Erythroblast (primary cell): ENCODE measurements at regions not wholly inside any gene's neighbourhood (a gene's known extent, or its start where the extent isn't known, plus 50 kb on each side); places are given as distances from the start of the nearest gene placed in this dataset.

ENCODE experiments used
- DNase-seq, 2 experiments: peaks; one replicate each; lab custom pipeline; 2025; lab: John Stamatoyannopoulos, UW
- GATA1 ChIP-seq: IDR thresholded peaks from 2 replicates; pipeline ENCODE4 v1.6.1; 2011; ENCODE audit warnings: low read depth, mild to moderate bottlenecking, control low read depth, low read length, moderate library complexity
- POLR2A ChIP-seq: IDR thresholded peaks from 2 replicates; pipeline ENCODE4 v1.6.1; 2011; ENCODE audit warnings: mild to moderate bottlenecking, low read length

DNA sequence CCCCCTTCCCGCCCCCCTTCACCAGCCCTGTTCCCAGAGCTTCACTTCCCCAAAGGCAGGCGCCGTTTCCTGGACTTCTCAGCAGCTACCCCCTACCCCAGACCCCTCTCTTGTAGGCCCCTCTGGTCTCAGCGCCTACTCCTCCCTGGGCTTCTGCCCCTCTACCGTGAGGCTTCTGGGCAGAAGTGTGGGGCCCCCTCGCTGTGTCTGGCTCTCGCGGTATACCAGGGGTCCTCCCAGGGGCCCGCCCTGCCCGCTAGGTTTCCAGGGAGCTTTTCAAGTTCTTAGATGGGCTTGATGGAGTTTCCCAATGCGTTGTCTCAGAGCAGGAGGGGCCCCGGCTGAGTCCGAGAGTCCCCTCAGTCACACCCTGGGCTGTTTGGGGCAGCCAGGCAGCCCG is 247.1 kb downstream of the SEC14L1 start:
- no peak for TF ChIP-seq POLR2A
- no peak for DNase-seq

DNA sequence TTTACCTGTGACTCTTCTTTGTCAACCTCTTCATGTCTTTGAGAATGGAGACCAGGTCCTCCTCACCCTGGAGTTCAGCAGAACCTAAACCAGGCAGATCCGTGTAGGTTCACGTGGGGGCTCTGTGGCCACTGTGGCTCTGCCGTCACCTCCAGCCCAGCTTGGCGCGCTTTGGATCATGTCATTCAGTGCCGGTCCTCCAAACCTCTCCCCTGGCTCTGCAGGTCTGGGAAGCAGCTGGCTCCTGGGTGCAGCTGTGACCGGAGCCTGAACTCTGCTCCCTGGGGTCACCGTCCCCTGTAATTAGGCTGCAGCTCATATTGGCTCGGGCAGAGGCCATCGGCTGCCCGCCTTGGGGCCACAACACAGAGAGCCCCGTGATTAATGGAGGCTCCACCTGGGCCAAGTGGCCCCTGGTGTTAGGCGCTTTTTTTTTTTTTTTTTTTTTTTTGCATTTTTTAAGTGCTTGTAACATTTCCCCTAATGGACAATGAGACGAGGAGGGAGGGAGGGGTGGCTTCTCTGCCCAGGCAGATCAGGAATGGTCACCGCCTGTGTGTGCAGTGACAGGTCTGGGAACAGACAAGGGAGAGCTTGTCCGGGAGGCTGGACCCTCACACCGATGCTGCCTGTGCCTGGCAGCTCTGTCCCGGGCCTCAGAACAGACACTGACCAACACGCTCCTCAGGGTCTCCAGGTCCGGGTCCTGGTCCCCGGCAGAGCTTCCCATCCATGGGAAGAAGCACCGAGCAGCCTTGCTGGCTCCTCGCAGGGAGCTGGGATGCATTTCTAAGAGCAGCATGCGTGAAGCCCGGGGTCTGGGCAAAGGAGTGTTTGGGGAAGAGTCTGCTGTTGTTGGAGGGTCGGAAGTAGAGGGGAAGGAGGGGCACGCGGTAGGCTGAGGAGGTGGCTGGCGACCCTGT is 247.9 kb downstream of the SEC14L1 start:
- TF ChIP-seq GATA1, result no peak
- no peak for TF ChIP-seq POLR2A
- DNase-seq, result no peak

DNA sequence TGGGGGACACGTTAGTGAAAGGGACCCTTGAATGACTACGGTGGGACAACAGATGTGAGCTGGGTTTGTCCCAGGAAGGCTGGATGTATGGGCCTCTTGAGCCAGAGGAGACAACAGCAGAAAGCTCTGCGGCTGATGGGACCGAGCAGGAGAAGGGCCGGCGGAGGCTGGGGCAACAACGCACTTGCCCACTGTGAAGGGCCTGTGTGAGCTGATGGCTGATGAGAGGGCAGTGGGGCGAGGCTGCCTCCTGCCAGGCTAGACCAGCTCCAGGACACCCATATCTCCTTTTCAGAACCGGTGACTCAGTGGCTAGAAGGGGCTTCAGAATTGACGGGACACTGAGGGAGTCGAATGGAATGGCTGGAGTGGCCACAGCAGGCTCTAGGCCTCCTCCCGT is 250.1 kb downstream of the SEC14L1 start:
- DNase-seq, result no peak
- no peak for TF ChIP-seq GATA1
- no peak for TF ChIP-seq POLR2A

DNA sequence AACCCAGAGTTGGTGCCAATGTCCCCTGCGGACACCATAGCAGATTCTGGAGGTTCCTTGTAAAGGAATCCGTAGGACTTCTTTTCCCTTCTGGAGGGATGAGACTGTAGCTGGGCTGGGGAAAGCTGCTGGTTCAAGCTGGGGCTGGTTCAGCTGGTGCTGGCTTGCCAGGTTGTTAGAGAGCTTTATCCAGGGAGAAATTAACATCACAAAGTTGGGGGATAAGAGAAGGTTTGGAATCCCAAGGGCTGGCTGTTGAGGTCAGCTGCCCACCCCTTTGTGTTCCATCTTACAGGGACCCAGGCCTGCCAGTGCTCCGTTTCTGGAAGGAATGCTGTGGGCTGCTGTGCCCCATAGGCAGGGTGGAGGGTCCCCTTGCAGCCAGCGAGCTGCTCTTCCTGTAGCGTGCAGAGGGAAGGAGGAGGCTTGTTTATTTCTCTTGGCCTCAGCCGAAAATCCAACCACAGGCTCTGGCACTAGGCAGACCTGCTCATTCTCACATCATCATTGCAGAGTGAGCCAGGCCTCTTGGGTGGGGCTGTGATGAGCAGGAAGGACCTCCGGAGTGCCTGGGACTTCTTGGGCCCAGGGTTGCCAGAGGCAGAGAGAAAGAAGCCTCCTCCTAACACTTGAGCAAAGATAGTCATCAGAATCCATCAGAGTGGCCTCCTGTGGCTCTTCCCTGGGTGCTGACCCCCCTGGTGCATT is 251.1 kb downstream of the SEC14L1 start:
- DNase-seq, result no peak
- no peak for TF ChIP-seq GATA1
- TF ChIP-seq POLR2A, result no peak

DNA sequence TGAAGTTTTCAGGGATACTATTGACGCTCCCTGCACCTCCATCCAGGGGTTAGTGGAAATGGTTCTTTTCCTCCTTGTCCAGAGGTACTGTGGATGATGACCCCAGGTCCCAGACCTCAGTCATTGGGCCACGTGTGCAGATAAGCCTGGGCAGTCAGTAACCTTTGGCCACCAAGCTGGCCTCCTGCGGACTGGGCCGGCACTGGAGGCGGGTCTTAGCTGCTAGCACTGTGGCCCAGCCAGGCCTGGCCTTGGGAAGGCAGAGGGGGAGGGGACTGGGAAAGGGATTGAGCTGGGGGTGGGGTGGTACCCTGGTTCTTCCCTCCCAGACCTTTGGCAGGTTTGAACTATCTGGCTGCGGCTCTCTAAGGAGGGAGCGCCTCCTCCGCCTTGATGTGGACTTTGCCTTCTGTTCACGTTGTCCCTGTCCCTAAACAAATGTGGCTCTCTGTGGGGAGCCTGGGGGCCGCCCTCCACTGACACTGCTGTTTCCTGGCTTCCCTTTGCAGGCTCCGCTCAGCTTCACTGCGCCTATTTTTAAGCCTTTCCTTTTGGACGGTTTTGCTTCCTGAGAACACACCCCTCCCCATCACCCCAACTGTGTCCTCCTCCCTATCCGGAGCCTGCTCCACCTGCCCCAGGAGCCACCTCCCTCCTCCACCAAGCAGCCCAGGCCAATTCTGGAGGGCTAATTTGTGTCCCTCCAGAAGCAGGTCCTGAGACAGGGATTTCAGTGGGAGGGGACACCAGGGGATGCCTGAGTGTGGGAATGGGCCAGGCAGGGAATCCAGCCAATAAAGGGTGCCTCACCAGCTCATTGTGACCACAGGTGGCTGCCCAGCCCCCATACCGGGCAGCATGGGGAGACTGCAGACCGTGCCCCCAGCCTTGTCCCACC is 251.9 kb downstream of the SEC14L1 start:
- no peak for DNase-seq
- TF ChIP-seq POLR2A (no peak), GATA1 (no peak)

DNA sequence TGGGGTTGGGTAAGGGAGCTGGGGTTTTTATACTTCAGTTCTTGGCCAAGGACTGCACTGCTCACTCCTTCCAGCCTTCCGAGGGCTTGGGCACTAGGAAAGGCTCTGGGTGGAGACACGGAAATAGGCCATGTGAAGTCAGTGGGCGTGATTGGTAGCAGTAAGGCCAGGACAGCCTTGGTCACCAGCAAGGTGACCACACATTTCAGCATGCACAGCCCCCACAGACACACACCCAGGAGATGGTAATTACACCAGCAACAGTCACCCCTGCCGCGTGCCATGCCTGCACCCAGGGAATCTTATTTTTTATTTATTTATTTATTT is 252.5 kb downstream of the SEC14L1 start:
- TF ChIP-seq POLR2A, result no peak
- no peak for TF ChIP-seq GATA1

DNA sequence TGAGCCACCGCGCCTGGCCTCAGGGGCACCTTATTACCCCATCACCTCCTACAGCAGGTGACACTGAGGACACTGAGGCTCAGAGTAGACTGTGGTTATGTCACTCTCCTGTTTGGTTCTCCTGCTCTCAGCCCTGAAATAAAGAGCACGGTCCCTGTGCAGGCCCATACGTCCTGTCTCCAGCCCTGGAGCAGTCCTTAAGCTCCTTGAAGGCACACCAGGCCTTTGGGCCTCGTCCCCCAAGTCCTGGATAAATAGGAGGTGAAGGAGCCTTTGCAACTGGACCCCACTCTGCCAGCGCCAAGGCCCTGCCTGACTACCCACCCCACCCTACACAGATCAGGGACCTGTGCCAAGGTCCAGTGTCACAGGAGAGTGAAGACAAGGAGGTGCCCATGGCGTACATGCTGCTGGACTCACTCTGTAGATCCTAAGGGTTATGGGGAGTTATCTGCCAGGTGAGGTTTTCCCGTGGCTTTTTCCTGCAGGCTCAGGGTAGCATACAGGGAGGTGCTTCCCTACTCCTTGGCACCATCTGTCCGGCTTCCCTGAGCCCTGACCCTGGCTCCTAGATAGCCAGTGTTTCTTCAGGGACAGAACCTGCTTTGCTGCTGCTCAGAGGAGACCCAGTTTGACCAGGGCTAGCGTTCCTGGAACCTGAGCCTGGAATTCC is 253.2 kb downstream of the SEC14L1 start:
- DNase-seq, result no peak
- TF ChIP-seq GATA1, result no peak
- no peak for TF ChIP-seq POLR2A

More for the DNA sequence above, 252.5 kb downstream of the SEC14L1 start:
- DNase-seq, result no peak

DNA sequence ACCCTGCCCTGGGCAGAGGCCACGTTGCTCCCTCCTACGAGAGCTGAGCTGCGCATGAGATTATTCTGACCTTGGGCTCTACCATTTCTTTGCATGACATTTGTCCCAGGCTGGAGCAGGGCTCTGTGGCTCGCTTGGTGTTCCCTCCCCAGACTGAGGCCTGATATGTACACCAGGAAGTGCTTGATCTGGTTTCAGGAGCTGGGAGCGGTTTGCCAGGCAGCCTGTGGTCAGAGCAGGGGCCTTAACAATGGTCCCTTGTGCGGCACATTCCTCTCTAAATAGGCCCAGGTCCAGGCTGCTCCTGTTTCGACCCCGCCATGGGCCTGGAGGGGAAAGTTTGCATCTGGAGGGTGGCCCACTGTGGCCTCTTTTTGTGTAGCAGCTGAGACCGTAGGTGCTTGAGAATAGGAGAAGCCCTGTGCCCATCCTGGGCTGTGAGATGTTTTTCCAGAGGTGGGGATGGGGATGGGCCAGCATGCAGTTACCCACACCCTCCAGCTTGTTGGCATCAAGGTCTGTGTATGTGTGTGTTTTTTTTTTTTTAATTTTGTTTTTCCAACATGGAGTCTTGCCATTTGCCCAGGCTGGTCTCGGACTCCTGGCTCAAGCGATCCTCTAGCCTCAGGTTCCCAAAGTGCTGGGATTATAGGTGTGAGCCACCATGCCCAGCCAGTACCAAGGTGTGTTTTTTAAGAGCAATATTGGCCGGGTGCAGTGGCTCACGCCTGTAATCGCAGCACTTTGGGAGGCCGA is 253.9 kb downstream of the SEC14L1 start:
- DNase-seq, result no peak
- TF ChIP-seq GATA1 (no peak), POLR2A (no peak)

DNA sequence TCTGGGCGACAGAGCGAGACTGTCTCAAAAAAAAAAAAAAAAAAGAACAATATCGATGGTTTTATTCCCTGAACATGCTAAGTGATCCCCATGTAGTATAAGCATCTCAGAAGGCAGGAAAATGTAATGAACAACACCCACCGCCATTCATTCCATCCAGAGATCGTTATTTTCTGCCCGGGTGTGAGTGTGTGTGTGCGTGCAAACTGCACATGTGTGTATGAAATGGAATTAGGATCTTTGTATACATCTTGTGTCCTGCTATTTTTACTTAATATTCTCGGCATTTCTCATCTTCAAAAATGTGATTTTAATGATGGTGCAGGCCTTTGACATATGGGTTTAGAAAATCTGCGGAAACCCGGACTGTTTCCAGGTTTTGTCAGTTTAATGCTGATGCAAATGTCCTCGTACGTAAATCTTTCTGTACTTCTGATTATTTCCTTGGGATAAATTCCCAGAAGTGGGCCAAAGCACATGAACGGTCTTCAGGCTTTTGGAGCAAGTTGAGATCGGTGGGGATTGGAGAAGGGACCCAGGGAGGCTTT is 254.8 kb downstream of the SEC14L1 start:
- no peak for DNase-seq
- TF ChIP-seq GATA1 (no peak), POLR2A (no peak)

DNA sequence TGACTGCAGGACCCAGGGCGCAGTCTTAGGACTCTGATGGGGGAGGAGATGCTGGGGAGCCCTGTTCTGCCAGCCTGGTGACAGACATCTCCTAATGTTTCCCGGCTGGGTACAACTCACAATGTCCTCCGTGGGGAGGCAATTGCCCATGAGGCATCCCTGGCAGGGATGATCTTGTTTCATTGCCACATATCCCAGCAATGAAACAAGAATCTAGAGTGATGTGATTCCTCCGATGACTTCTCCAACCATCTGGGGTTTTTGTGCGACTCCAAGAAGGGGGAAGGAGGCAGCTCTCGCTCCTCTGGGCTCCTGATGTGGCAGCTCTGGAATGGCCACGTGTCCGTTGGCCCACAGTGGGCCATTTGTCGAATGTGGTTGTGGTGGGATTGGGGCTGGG is 255.8 kb downstream of the SEC14L1 start:
- no peak for TF ChIP-seq POLR2A
- TF ChIP-seq GATA1, result no peak
- no peak for DNase-seq

DNA sequence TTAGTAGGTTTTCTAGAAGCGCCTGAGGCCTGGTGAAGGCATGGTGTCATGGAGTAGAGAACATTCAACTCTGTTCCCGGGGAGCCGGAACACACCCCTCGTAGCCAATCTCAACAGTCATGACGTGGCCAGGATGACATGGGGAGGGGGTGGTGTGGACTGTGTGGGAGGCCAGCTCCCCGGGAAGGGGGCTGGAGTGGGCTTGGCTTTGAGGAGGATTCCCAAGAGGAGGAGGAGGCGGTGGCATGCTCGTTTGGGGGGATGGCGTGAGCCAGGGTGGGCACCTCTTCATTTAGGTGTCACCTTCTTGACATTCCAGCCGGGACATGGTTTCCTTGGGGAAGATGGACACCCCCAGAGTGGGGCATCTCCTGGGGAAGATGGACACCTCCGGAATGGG is 257.5 kb downstream of the SEC14L1 start:
- no peak for DNase-seq
- no peak for TF ChIP-seq GATA1
- no peak for TF ChIP-seq POLR2A

DNA sequence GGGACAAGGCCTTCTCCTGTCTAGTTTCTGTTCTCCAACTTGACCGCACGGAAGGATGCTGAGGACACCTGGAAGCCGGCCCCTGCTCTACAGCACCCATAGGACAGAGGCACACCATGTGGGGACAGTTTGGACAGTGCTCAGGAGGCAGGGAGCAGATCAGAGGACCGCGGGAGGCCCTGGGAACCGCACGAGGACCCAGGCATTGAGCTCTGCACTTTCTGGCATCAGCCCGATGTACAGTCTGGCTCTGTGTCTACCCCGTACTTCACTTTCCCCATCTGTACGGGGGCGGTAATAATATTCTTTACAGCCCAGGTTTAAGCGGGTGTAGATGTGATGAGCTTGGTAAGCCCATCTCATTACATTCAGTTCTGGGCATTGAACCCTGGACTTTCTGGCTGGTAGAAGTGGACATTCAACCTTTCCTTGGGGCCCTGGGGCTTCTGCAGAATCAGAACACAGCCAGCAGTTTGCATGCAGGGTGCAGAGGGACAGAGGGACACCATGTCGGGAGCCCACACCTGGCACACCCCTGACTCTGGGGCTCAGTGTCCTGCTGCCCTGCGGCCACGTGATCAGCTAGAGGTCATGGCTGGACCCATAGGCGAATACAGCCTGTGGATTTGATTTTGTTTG is 258.7 kb downstream of the SEC14L1 start:
- no peak for TF ChIP-seq GATA1
- no peak for DNase-seq
